Activated naive CD4-positive, alpha-beta T cell treated with Interleukin-2 at 50 U/mL for 16 hours (primary cell): ENCODE measurements at regions not wholly inside any gene's neighbourhood (a gene's known extent, or its start where the extent isn't known, plus 50 kb on each side); places are given as distances from the start of the nearest gene placed in this dataset.

Experiments used
- DNase-seq: peaks from one replicate; pipeline ENCODE4 v3.0.0-alpha.2; 2020

DNA sequence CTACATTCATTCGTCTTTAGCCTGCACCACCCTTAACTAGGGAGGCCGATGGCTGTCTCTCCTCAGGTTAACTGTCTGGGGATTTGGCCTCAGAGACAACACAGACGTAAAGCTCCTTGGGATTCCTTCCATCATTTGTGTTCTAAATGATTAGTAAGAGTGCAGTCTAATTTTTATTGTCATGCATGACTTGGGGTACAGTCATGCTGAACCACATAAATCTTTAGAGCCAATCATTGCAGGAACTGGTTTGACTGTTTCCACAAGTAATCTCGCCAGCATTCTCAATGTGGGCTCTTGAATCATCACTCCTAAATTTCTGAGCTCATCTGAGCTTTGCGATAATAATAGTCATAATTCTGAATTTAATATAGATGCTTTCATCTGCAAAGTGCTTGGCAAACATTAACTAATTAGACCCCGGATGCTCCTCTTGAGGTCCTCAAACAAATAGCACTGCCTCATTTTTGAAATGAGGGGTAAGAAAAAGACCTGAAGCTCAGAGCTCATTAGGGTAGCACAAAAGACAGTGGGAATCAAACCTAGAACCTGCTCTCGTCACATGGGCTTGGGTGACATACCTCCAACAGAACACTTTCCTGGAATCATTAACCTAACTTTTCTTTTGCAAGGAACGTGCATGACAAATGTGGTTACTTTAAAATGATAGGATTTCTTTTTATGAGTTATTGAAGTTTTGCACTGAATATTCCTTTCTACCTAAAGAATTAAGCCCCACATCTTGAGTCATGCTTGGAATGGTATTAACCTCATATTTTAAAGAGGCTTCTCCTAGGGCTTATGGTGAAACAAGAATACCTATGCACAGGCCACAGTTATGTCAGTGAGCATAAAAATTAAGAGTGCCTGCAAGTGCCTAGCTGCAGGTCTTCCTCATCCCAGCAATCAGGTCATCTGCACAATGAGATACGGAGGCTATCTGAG is 118.9 kb upstream of the NRP1 start:
- no peak for DNase-seq

GRCh38 chr10:33448421-33449140 is 114.1 kb upstream of the NRP1 start:
- no peak for DNase-seq

GRCh38 chr10:33441561-33441960 is 107.1 kb upstream of the NRP1 start:
- DNase-seq = no peak

DNA sequence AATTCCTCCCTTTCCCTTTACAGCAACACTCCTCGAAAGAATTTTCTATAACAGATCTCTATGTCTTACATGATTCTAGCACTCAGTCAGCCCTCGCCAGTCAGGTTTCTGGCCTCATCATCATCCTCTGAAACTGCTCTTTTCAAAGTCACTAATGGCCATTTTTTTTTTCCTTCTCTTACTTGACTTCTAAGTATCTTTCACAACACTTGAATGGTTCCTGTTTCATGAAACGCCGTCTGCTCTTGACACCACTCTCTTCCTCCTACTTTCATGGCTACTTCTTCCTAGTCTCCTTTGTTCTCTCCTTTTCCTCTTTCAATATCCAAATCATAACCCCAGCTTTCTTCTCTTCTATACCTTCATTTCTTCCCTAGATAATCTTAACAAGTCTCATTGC is 100.5 kb upstream of the NRP1 start:
- no peak for DNase-seq

- DNase-seq = no peak
Measured at GRCh38 chr10:33428682-33429081, 94.2 kb upstream of the NRP1 start.

GRCh38 chr10:33423154-33423529 is 88.7 kb upstream of the NRP1 start:
- no peak for DNase-seq

- no peak for DNase-seq
Measured at GRCh38 chr10:33422471-33423153, 88.1 kb upstream of the NRP1 start.

DNA sequence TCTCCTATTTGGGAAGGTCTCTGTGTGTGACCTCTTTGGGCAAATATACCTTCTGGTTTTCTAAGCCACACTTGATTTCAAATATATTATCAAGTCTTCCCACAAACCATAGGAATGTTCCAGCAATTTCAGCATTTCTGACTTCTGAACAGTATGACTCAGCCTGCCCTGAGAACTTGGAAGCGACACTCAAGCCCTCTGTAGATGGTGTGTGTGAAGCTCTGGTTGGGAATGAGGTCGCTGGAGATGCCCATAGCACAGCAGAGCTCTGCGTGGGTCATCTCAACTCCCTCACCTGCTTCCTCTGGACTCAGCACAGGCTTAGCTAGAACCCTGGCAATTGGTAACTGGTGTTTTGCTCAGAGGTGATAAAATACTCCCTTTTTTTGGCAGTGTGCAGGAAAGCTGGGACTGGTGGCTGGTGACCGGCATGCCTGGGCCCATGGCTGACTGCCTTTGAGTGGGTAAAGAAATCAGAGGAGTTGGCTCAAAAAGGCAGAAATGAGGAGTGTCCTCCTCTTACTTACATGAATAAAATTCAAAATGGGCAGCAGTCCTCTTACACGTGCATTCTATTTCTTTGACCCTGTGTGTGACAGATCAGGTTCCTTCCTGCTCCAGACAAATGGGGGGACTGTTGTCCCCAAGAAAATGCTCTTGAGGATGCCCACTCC is 87.5 kb upstream of the NRP1 start:
- no peak for DNase-seq

- DNase-seq = no peak
Measured at GRCh38 chr10:33419311-33419710, 84.8 kb upstream of the NRP1 start.

- no peak for DNase-seq
Measured at GRCh38 chr10:33418301-33418700, 83.8 kb upstream of the NRP1 start.

GRCh38 chr10:33416691-33417090 is 82.2 kb upstream of the NRP1 start:
- no peak for DNase-seq

DNA sequence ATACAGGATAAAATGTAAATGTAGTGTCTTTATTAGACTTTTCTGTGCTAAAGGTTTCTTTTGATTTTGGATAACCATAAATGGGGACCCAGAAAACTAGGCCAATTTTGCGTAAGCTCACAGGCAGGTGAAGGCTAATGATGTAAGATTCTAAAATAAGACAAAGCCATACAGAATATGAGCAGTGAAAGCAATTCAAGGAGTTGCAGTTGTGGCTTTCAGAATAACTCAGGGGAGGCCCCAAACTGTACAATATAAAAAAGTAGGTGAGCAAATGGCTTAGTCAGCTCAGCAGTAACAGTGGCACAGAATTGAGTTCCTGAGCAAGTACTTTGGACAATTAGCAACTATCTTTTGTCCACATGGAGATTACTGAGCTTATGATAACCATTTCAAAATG is 81.7 kb upstream of the NRP1 start:
- DNase-seq = no peak

GRCh38 chr10:33414841-33415240 is 80.4 kb upstream of the NRP1 start:
- DNase-seq = no peak

DNA sequence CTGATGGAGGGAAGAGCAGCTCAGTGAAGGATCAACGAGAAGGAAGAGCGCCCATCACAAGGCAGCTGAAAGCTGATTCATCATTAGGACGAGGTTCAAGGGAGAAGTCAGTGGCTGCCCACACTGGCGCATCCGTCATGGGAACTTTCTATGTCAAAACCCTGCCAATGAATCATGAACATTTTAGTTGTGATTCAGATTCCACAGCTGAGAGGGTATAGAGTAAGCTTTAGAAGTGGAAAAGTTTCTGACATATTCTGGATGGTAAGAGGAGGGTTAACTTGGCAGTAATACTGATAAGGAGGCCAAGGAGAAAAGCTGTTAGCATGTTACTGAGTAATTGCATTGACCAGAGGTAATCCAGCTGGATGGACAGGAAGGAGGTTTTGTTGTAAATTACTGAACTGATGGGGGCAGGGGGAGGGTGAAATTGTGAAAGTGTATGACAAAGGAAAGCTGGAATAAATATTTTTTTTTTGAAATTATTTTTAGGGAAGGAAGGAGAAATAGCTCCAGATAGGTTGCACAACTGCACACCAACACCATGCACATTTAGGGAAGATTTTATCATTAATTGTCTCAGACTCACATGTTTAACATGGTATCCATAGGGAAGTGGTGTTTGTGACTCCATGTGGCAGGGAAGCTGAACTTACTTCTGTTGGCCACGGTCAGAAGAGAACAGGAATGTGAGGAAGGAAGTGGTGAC is 78.3 kb upstream of the NRP1 start:
- no peak for DNase-seq

DNA sequence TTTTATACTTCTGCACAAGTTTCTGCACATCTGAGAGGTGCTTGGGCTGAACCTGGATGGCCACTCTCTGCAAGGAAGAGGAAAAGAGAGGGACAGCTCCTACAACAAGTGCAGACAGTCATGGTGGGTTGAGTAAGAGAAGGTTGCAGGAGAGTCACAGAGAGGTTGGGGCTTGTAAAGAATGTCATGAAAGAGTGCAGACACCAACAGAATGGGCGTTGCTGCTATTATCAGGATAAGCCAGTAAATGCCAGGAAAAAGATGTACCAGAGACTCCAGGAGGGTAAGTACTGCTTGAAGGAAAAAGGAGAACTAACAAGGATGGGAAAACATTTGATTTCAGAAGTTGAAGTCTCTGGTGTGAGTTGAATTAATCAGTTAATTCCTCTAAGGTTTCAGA is 77.8 kb upstream of the NRP1 start:
- no peak for DNase-seq

- DNase-seq = no peak
Measured at GRCh38 chr10:33410860-33411234, 76.4 kb upstream of the NRP1 start.

- no peak for DNase-seq
Measured at GRCh38 chr10:33410096-33410859, 75.8 kb upstream of the NRP1 start.

GRCh38 chr10:33406596-33406995 is 72.1 kb upstream of the NRP1 start:
- no peak for DNase-seq

- no peak for DNase-seq
Measured at GRCh38 chr10:33402220-33403073, 68.0 kb upstream of the NRP1 start.

DNA sequence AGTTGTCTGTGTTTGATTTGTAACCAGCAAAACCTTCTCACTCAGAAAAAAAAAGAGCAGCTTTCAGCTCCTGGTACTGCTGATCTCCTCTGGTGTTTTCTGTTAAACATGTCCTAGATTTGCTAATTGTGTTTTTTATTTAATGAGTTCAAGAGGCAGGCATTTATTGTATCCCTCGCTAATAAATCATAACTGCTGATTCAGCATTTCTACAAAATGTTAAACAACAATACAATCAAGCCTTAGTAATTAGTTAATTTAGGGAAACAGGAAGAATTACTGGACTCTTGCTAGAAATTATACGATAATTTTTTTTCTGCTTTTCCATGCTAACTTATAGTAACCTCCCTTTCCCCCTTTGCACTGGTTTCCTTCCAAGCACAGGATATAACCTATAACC is 66.8 kb upstream of the NRP1 start:
- DNase-seq = no peak

GRCh38 chr10:33398796-33399195 is 64.3 kb upstream of the NRP1 start:
- no peak for DNase-seq
